Right renal cortex interstitium (tissue), 3 donors: ENCODE measurements at regions not wholly inside any gene's neighbourhood (a gene's known extent, or its start where the extent isn't known, plus 50 kb on each side); places are given as distances from the start of the nearest gene placed in this dataset.

Experiments used
- DNase-seq, 3 donors: peaks; one replicate each; pipeline ENCODE4 v3.0.0-alpha.2; 2013; ENCODE audit warnings: low read depth in 3 of 3, low spot score in 2 of 3

DNA sequence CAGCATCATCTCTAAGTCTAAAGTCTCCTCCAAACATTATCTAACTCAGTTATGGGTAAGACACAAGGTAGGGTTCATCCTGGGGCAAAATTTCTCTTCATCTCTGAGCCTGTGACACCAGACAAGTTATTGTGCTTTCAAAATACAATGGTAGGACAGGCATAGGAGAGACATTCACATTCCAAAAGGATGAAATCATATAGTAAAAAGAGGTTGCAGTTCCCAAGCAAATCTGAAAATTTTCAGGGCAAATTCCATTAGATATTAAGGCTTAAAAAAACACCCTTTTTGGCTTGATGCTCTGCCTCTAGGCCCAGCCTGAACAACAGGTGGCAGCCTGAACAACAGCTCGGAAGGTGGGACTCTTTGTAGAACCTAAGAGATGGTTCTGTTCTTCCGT is 448.3 kb upstream of the SLIT2 start:
- no peak for DNase-seq

GRCh38 chr4:19793831-19794230 is 457.9 kb upstream of the SLIT2 start:
- DNase-seq, result no peak

DNA sequence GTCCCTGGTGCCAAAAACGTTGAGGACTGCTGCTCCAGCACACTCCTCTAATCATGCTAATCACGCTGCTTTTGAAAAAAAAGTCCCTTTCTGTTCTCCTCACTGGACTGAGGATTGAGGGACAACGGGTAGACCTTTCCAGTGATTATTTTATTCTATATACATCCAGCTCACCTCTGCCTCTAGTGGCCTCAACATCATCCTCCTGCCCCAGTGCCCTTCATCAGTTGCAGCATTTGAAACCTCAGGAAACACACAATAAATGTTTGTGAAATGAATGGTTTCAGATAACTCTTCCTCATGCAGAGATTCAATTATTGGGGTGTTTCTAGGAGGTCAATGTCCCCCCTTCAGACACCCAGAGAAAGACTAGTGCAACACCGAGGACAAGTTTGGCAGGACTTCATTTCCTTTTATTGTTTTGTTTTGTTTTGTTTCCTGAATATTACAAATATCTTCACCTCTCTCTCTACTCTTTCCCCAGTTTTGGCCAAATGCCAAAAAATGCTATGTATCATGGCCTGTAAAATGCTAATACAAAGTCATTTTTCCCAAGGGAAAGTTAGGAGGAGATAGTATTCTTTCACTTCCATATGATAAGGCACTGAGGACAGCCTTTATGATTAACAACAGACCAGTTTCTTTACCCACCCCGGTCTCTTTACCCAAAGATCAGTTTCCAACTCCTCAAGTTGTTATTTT is 460.1 kb upstream of the SLIT2 start:
- no peak for DNase-seq

DNA sequence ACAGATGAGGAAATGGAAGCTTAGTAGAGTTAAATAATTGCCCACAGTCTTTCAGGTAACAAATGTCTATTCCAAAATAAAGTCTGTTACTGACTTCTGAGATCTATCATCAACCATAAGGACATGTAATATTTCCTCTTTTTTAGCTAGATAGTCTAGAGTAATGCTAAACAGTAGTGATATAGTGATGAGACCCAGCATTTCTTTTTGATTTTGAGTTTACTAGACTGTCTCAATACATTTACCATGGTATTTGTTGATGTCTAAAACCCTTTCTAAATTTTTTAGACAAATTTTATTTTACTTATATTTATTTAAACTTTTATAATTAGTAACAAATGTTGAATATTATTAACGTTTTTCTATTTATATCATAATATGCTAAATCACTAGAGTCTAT is 465.1 kb upstream of the SLIT2 start:
- DNase-seq, result no peak

GRCh38 chr4:19783667-19784223 is 468.0 kb upstream of the SLIT2 start:
- DNase-seq, result no peak

DNA sequence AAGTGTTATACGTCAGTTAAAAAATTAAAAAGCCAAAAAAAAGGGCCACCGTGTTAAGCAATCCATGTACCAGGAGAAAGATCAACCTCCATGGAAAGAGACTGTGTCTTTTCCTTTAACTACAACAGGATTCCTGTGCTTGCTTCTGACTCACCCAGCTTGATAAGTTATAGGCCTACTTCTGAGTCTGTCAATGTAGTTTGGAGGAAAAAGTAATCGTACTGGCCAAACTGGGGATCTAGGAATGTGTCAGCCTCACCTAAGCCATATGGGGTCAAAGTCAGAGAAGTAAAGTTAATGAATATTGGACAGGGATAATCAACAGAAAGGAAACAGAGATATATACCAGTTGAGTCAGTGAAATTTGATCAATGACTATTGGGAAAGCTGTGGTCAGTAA is 470.8 kb upstream of the SLIT2 start:
- DNase-seq, result no peak

GRCh38 chr4:19776929-19777328 is 474.8 kb upstream of the SLIT2 start:
- no peak for DNase-seq

GRCh38 chr4:19776021-19776459 is 475.7 kb upstream of the SLIT2 start:
- peak in 1 of 3 donors; percentile 21 for DNase-seq

GRCh38 chr4:19774690-19775256 is 476.9 kb upstream of the SLIT2 start:
- DNase-seq, result no peak

DNA sequence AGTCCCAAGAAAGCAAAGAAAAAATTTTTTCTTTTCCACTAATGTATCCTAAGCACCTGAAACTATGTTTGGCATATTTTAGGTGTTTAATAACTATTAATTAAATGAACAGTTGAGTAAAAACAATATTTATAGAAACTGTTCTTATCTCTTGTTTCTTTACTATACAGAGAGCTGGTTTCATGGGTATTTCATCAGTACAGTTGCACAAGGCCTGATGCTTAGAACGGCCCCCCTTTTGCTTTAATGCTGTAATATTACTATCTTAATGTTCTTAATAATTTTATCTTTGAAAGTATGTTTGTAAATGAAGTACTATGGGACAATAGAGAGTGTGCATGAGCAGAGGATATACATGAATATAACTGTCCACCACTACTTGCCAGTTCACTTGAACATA is 479.1 kb upstream of the SLIT2 start:
- DNase-seq, result no peak

DNA sequence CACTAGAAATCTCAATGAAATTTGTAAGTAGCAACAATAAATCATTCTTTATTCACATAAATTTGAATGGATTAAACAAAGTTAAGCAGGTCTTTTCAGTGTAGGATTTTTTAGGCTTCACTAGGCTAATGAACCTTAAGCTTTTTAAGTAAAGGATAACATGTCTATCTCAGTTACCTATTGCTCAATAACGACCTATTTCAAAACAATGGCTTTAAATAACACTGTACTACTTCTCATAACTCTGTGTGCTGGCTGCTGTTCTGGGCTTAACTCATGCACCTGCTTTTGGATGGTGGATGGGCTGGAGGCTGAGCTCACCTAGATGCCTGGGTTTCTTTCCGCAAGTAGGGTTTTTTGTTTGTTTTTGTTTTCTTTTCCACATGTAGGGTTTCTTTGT is 495.0 kb upstream of the SLIT2 start:
- no peak for DNase-seq

DNA sequence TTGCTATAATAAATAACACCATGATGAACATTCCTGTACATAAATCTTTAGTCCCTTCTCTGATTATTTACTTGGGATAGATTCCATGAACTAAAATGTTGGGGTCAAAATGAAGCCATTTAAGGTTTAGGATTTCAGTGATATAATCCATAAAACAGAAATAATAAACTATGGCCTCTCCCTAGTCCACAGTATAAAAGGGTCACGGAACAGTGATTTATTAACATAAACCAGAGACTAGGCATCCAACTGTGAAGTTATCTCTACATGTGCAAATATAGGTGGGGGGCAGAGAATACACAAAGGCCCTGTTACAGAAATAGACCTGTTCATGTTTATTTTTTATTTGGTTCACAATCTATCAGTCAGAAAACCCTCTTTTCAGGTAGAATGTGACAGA is 499.1 kb upstream of the SLIT2 start:
- DNase-seq, result no peak

- DNase-seq, result no peak
Observed at GRCh38 chr4:19748519-19749479, 502.9 kb upstream of the SLIT2 start.

DNA sequence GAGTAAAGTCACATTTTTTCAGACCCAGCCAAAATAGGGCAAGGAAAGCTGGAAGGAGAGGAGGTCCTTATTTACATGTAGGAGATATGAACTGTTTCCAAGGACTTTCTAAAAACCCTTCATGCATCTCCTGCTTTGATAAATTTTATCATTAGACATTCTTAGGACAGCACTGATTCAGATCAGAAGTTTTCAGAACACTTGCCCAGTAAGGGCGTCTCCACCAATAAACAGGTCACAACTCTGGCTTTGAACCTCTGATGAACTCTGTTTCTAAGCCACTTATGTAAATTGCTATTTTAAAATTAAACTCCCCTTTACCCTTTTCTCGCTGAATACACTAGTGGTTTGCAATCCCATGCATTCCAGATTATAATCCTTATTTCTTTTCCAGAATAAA is 505.3 kb upstream of the SLIT2 start:
- no peak for DNase-seq

- no peak for DNase-seq
Observed at GRCh38 chr4:19743115-19743638, 508.5 kb upstream of the SLIT2 start.

DNA sequence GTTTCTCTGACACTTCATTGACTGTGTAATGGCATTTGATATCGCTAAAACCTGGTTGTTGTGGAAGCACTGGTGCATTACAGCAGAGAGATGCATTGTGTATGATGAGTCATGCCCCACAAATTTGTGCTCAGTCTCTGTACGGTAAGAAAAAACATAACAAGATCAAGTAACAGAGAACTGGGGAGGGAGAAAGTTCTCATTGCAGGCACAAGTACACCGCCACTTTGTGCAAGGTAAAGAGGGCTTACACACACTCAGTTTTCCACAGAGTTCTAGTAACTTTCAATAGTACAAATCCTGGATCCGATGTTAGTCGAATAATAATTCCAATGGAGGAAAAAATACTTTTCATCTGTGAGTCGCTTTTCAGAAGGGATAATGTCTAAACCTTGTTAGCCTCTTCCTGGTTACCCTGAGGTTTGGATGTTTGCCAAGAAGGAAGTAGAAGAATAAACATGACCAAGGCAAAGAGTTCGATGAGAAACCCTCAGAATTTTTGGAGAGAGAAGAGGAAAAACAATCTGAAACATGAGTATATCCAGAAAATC is 512.5 kb upstream of the SLIT2 start:
- peak in 1 of 3 donors; percentile 47 for DNase-seq

DNA sequence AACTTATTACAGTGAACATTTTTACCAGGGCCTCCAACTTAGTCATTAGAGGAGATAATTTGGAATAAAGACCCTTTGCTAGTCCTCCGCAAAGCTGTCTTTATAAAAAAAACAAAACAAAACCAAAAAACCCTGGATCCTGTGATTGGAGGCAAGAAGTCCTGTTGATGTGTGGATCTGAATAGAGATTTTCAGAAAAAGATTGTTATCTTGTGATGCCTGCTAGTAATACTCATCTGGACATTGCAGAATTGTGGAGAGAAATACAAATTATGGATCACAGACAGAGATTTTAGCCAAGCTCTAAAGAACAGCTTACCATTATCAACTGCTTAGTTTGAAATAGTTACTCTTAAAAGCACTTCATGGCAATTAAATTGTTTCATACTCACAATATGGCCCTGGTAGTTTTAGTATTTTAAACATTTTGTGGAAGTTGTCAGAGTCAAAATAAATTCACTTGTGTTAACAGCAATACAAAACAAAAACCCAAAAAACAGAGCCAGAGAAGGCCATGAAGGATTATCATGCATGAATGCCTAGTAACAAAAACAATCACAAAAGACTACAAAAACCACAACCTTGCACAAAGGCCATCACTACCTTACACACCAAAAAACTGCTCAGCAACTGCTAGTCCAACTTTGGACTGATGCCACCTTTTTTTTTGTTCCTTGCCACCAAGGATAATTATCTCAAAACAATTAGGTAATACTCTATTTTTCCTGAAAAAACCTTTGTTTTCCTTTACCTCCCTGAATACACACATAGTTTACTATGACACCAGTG is 514.5 kb upstream of the SLIT2 start:
- no peak for DNase-seq

- no peak for DNase-seq
Observed at GRCh38 chr4:19735012-19735411, 516.7 kb upstream of the SLIT2 start.

DNA sequence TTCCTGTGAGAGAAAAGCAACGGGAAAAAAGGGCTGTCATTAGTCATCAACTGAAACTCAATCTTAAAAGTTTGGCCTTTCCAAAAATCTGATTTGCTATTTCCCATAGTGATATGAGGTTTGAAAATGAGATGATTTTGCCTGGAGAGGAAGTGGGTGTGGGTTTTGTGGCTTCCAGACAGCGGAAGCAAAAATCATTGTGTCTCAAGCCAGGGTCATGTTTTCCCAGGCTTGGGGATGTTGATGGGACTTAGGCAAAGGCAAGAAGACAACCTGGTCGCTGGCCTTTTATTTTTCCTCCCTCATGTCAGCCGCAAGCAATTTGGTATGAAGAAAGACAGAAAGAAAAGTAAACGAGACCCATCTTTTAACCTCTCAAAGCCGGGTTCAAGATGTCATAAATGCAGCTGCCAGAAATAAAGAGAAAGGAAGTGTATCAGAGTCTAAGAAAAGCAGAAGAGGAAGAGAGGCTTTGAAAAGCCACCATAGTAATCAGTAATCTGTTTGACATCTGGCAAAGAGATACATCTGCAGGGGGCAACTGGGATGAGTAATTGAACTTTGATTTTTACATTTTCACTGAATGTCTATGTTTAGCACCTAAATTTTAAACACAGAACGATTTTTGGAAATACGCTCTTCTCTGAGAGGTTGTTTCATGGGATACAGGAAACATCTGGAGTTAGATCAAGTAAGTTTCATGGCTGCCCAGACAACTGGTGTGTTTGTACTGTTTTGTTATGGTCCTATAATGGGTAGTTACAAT is 521.6 kb upstream of the SLIT2 start:
- DNase-seq, result no peak
